ENCODE measurements at regions not wholly inside any gene's neighbourhood (a gene's known extent, or its start where the extent isn't known, plus 50 kb on each side); places are given as distances from the start of the nearest gene placed in this dataset.

DNA sequence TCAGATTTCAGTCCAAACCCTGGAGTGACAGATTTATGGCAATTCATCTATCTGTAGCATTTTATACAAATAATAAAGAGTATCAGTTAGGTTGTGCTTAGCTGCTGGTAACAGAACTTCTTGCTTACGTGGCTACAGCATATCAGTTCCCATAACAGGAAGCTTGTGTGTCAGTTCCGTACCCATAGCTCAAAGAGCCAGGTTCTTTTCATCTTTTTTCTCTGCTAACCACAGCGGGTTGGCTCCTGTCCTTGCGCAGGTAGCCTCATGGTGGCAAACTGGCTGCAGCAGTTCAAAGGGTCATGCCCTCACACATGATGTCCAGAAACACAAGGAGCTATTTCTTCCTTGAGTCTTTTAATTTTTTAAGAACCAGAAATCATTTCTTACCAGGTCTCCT is 1041.8 kb downstream of the GATA3 start:
- TF ChIP-seq TEAD4 (IDR thresholded peaks at IDR 0.05) (no peak), ZBTB7A (IDR thresholded peaks at IDR 0.05; ENCODE audit: low read depth) (no peak), TCF12 (IDR thresholded peaks at IDR 0.05; ENCODE audit: low read depth) (no peak), RAD21 (IDR thresholded peaks at IDR 0.05; ENCODE audit: low read depth) (no peak), EP300 (IDR thresholded peaks at IDR 0.05; ENCODE audit: borderline replicate concordance) (no peak), CEBPB (IDR thresholded peaks at IDR 0.05) (no peak), TAF1 (IDR thresholded peaks at IDR 0.05; ENCODE audit: low read depth) (no peak), CREB1 (IDR thresholded peaks at IDR 0.05; ENCODE audit: low read depth) (no peak), NFIC (IDR thresholded peaks at IDR 0.05) (no peak), FOXM1 (IDR thresholded peaks at IDR 0.05; ENCODE audit: borderline replicate concordance, low read depth) (no peak)
- TF ChIP-seq, protein P1, sequence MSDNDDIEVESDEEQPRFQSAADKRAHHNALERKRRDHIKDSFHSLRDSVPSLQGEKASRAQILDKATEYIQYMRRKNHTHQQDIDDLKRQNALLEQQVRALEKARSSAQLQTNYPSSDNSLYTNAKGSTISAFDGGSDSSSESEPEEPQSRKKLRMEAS (IDR thresholded peaks at IDR 0.05) = no peak
